ENCODE measurements at regions not wholly inside any gene's neighbourhood (a gene's known extent, or its start where the extent isn't known, plus 50 kb on each side); places are given as distances from the start of the nearest gene placed in this dataset.

GRCh38 chr18:22098563-22098989, 70.8 kb upstream of the GATA6 start:
- H3K27me3 ChIP-seq (ENCODE audit: control insufficient read depth, extremely low read depth, insufficient read depth, low read length) = peaks cover 7% of the 10 kb centered on the region

DNA sequence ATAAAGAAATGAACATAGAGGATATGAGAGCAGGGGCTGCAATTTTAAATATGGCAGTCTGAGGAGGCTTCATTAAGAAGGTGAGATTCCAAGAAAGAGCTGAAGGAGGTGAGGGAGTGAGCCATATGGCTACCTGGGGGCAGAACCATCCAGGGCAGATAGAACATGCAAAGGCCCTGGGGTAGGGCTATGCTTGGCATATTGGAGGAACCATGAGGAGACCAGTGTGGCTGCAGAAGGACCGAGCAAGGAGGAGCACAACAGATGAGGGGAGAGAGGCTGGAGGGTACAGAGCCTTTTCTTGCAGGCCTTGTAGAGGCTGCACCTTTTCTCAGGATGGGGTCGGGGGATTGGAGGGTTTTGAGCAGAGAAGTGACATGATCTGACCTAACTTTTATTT, 69.5 kb upstream of the GATA6 start:
- no peak for TF ChIP-seq EZH2 (IDR thresholded peaks at IDR 0.05; ENCODE audit: low read length)
- TF ChIP-seq, protein P1, sequence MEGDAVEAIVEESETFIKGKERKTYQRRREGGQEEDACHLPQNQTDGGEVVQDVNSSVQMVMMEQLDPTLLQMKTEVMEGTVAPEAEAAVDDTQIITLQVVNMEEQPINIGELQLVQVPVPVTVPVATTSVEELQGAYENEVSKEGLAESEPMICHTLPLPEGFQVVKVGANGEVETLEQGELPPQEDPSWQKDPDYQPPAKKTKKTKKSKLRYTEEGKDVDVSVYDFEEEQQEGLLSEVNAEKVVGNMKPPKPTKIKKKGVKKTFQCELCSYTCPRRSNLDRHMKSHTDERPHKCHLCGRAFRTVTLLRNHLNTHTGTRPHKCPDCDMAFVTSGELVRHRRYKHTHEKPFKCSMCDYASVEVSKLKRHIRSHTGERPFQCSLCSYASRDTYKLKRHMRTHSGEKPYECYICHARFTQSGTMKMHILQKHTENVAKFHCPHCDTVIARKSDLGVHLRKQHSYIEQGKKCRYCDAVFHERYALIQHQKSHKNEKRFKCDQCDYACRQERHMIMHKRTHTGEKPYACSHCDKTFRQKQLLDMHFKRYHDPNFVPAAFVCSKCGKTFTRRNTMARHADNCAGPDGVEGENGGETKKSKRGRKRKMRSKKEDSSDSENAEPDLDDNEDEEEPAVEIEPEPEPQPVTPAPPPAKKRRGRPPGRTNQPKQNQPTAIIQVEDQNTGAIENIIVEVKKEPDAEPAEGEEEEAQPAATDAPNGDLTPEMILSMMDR (optimal IDR thresholded peaks at IDR 0.05 in 1 of 3, IDR thresholded peaks at IDR 0.05 in 1 of 3, conservative IDR thresholded peaks at IDR 0.05 in 1 of 3; ENCODE audit: extremely low read depth in 1 of 3, insufficient read depth in 2 of 3, low read length in 3 of 3) = no peak
- H3K4me1 ChIP-seq (ENCODE audit: control insufficient read depth, extremely low read depth, insufficient read depth, low read length) = no peaks in the 10 kb centered on the region

More at GRCh38 chr18:22098563-22098989, 70.8 kb upstream of the GATA6 start:
- DNase-seq (ENCODE audit: low read depth, low spot score) (no peak), FAIRE-seq (no peak)
- no peak overlapping the region for H3K27ac ChIP-seq (ENCODE audit: control insufficient read depth, insufficient read depth, low read length)
- no peaks in the 10 kb centered on the region for H3K4me1 ChIP-seq (ENCODE audit: control insufficient read depth, extremely low read depth, insufficient read depth, low read length)
- no peaks in the 10 kb centered on the region for H3K9me1 ChIP-seq (ENCODE audit: control insufficient read depth, extremely low read depth, insufficient read depth, low read length)
- TF ChIP-seq, protein P1 (optimal IDR thresholded peaks at IDR 0.05 in 1 of 3, IDR thresholded peaks at IDR 0.05 in 1 of 3, conservative IDR thresholded peaks at IDR 0.05 in 1 of 3; ENCODE audit: extremely low read depth in 1 of 3, insufficient read depth in 2 of 3, low read length in 3 of 3) = no peak
- TF ChIP-seq EZH2 (IDR thresholded peaks at IDR 0.05; ENCODE audit: low read length) = no peak
- no peaks in the 10 kb centered on the region for H3K79me2 ChIP-seq (ENCODE audit: control insufficient read depth, insufficient read depth, low read length)
- no peak overlapping the region for H3K4me2 ChIP-seq (ENCODE audit: control insufficient read depth, extremely low read depth, insufficient read depth, low read depth, low read length)
- H3K9ac ChIP-seq (ENCODE audit: control insufficient read depth, extremely low read depth, insufficient read depth, low read length) = no peak overlapping the region
- no peak overlapping the region for H2AFZ ChIP-seq (ENCODE audit: control insufficient read depth, low read length)
- dilution Hi-C loops (cut with MboI; ENCODE audit: extremely low pct_ligation_motif_present, low sequenced_read_pairs) = no loop called here
- no peak overlapping the region for H3K4me3 ChIP-seq (ENCODE audit: control insufficient read depth in 2 of 3, extremely low read depth in 1 of 3, insufficient read depth in 2 of 3, low read depth in 1 of 3, low read length in 3 of 3)
- no peaks in the 10 kb centered on the region for H4K20me1 ChIP-seq (ENCODE audit: control insufficient read depth, extremely low read depth, insufficient read depth, low read length)
- H3K9me3 ChIP-seq (ENCODE audit: control insufficient read depth, low read depth, low read length) = no peaks in the 10 kb centered on the region
- no peaks in the 10 kb centered on the region for H3K36me3 ChIP-seq (ENCODE audit: control insufficient read depth in 2 of 2, extremely low read depth in 1 of 2, insufficient read depth in 2 of 2, low read length in 2 of 2)

More for the DNA sequence above, 69.5 kb upstream of the GATA6 start:
- FAIRE-seq (no peak), DNase-seq (ENCODE audit: low read depth, low spot score) (no peak)
- H3K4me3 ChIP-seq (ENCODE audit: control insufficient read depth in 2 of 3, extremely low read depth in 1 of 3, insufficient read depth in 2 of 3, low read depth in 1 of 3, low read length in 3 of 3) = no peak overlapping the region
- H4K20me1 ChIP-seq (ENCODE audit: control insufficient read depth, extremely low read depth, insufficient read depth, low read length) = no peaks in the 10 kb centered on the region
- no peak overlapping the region for H3K9ac ChIP-seq (ENCODE audit: control insufficient read depth, extremely low read depth, insufficient read depth, low read length)
- H3K79me2 ChIP-seq (ENCODE audit: control insufficient read depth, insufficient read depth, low read length) = no peaks in the 10 kb centered on the region
- H3K9me1 ChIP-seq (ENCODE audit: control insufficient read depth, extremely low read depth, insufficient read depth, low read length) = no peaks in the 10 kb centered on the region
- dilution Hi-C loops (cut with MboI; ENCODE audit: extremely low pct_ligation_motif_present, low sequenced_read_pairs) = no loop called here
- H3K9me3 ChIP-seq (ENCODE audit: control insufficient read depth, low read depth, low read length) = no peaks in the 10 kb centered on the region
- H3K27ac ChIP-seq (ENCODE audit: control insufficient read depth, insufficient read depth, low read length) = no peak overlapping the region
- no peaks in the 10 kb centered on the region for H3K27me3 ChIP-seq (ENCODE audit: control insufficient read depth, extremely low read depth, insufficient read depth, low read length)
- no peaks in the 10 kb centered on the region for H3K36me3 ChIP-seq (ENCODE audit: control insufficient read depth in 2 of 2, extremely low read depth in 1 of 2, insufficient read depth in 2 of 2, low read length in 2 of 2)
- H2AFZ ChIP-seq (ENCODE audit: control insufficient read depth, low read length) = no peak overlapping the region
- no peak overlapping the region for H3K4me2 ChIP-seq (ENCODE audit: control insufficient read depth, extremely low read depth, insufficient read depth, low read depth, low read length)

All from keratinocyte (primary cell).